ENCODE measurements at regions not wholly inside any gene's neighbourhood (a gene's known extent, or its start where the extent isn't known, plus 50 kb on each side); places are given as distances from the start of the nearest gene placed in this dataset.

GRCh38 chr5:99866740-99867139 is 668.4 kb upstream of the FAM174A start:
- Mint-ChIP-seq H3K36me3 (peaks cover 3% of the 10 kb centered on the region), H3K4me3 (no peak overlapping the region), H3K9me3 (peaks cover 6% of the 10 kb centered on the region), H3K27me3 (ENCODE audit: low read depth) (no peaks in the 10 kb centered on the region), H3K4me1 (no peaks in the 10 kb centered on the region), H3K27ac (no peak overlapping the region)
- POLR2A ChIA-PET, result no interaction called here
- DNase-seq (ENCODE audit: low spot score), result no peak
- TF ChIP-seq ZNF416 (CRISPR knock-in tag; IDR thresholded peaks at IDR 0.05) (no peak), ARID4B (CRISPR knock-in tag; IDR thresholded peaks at IDR 0.05; ENCODE audit: borderline replicate concordance) (no peak), EMX1 (CRISPR knock-in tag; IDR thresholded peaks at IDR 0.05) (no peak), MYBL2 (CRISPR knock-in tag; IDR thresholded peaks at IDR 0.05) (no peak), ZNF281 (CRISPR knock-in tag; IDR thresholded peaks at IDR 0.05) (no peak), SP1 (CRISPR knock-in tag; conservative IDR thresholded peaks at IDR 0.05) (no peak), AR (CRISPR knock-in tag; IDR thresholded peaks at IDR 0.05) (no peak)
- no peak for ATAC-seq
- CTCF ChIA-PET, result no interaction called here

GRCh38 chr5:99865159-99865558 is 670.0 kb upstream of the FAM174A start:
- Mint-ChIP-seq H3K4me1 (no peaks in the 10 kb centered on the region), H3K9me3 (peaks cover 6% of the 10 kb centered on the region), H3K4me3 (no peak overlapping the region), H3K36me3 (peaks cover 3% of the 10 kb centered on the region), H3K27me3 (ENCODE audit: low read depth) (no peaks in the 10 kb centered on the region), H3K27ac (no peak overlapping the region)
- ATAC-seq (no peak), DNase-seq (ENCODE audit: low spot score) (no peak)
- no peak for TF ChIP-seq FOXP1 (CRISPR knock-in tag; IDR thresholded peaks at IDR 0.05; ENCODE audit: borderline replicate concordance)
- TF ChIP-seq TP53 (CRISPR knock-in tag; IDR thresholded peaks at IDR 0.05), result no peak
- CTCF ChIA-PET, result no interaction called here
- POLR2A ChIA-PET, result no interaction called here

- POLR2A ChIA-PET, result no interaction called here
- Mint-ChIP-seq H3K27ac (no peak overlapping the region), H3K4me1 (no peaks in the 10 kb centered on the region), H3K36me3 (no peaks in the 10 kb centered on the region), H3K9me3 (no peaks in the 10 kb centered on the region), H3K4me3 (no peak overlapping the region), H3K27me3 (ENCODE audit: low read depth) (no peaks in the 10 kb centered on the region)
- CTCF ChIA-PET, result no interaction called here
- DNase-seq (ENCODE audit: low spot score) (no peak), ATAC-seq (no peak)
- no peak for TF ChIP-seq TP53 (CRISPR knock-in tag; IDR thresholded peaks at IDR 0.05)
- no peak for TF ChIP-seq ATF2 (CRISPR knock-in tag; IDR thresholded peaks at IDR 0.05; ENCODE audit: borderline replicate concordance, low read depth)
- TF ChIP-seq USF1 (CRISPR knock-in tag; IDR thresholded peaks at IDR 0.05), result no peak
- no peak for TF ChIP-seq NR1H2 (CRISPR knock-in tag; IDR thresholded peaks at IDR 0.05)
- TF ChIP-seq FOXJ3 (CRISPR knock-in tag; IDR thresholded peaks at IDR 0.05; ENCODE audit: borderline replicate concordance), result no peak
- no peak for TF ChIP-seq CTCF (IDR thresholded peaks at IDR 0.05)
- TF ChIP-seq TEAD4 (CRISPR knock-in tag; IDR thresholded peaks at IDR 0.05), result no peak
- no peak for TF ChIP-seq CREB1 (CRISPR knock-in tag; IDR thresholded peaks at IDR 0.05)
- no peak for TF ChIP-seq ELF4 (CRISPR knock-in tag; IDR thresholded peaks at IDR 0.05; ENCODE audit: low read depth)
- TF ChIP-seq ESRRA (CRISPR knock-in tag; IDR thresholded peaks at IDR 0.05; ENCODE audit: borderline replicate concordance), result no peak
Observed at GRCh38 chr5:99835791-99836190, 699.4 kb upstream of the FAM174A start.

All from WTC11 (cell line).